DND-41 (cell line): ENCODE measurements at regions not wholly inside any gene's neighbourhood (a gene's known extent, or its start where the extent isn't known, plus 50 kb on each side); places are given as distances from the start of the nearest gene placed in this dataset.

ENCODE experiments used
- ATAC-seq: fragments of 200-7000 bp; cut with Tn5 transposase; 3 replicates; pipeline ENCODE4 v1.9.1; 2021; ENCODE audit warnings: low read depth; ENCODE audit not compliant: insufficient read depth
- DNase-seq: peaks from one replicate; pipeline ENCODE4 v3.0.0-alpha.2; 2020
- H2AFZ ChIP-seq: 2 replicates; pipeline ENCODE4 v1.6.0; 2012; ENCODE audit warnings: low read depth, low read length
- H3K27ac ChIP-seq: 2 replicates; pipeline ENCODE4 v1.5.1; 2012; ENCODE audit warnings: low read length, inconsistent platforms
- H3K27me3 ChIP-seq: fragments of 200-600 bp; sonication (generic); 2 replicates; pipeline ENCODE4 v1.6.0; 2012; ENCODE audit warnings: low read length, mild to moderate bottlenecking, inconsistent platforms; ENCODE audit not compliant: insufficient read depth, poor library complexity
- H3K36me3 ChIP-seq: 2 replicates; pipeline ENCODE4 v1.5.1; 2012; ENCODE audit warnings: low read length, inconsistent platforms; ENCODE audit not compliant: insufficient read depth
- H3K4me1 ChIP-seq: 2 replicates; pipeline ENCODE4 v1.5.1; 2012; ENCODE audit warnings: mild to moderate bottlenecking, low read length; ENCODE audit not compliant: insufficient read depth
- H3K4me2 ChIP-seq: 2 replicates; pipeline ENCODE4 v1.6.0; 2012; ENCODE audit warnings: mild to moderate bottlenecking, moderate library complexity, low read length, inconsistent platforms; ENCODE audit not compliant: insufficient read depth
- H3K4me3 ChIP-seq, 2 experiments: fragments of 200-600 bp in 1 of 2; shearing (Covaris generic) in 1 of 2; 2 replicates each; pipeline ENCODE4 v1.5.1; 2012 to 2016; ENCODE audit warnings: inconsistent platforms in 2 of 2, low read length in 2 of 2, mild to moderate bottlenecking in 2 of 2, low read depth in 1 of 2, moderate library complexity in 1 of 2
- H3K79me2 ChIP-seq: 2 replicates; pipeline ENCODE4 v1.6.0; 2012; ENCODE audit warnings: low read length, inconsistent platforms; ENCODE audit not compliant: insufficient read depth
- H3K9ac ChIP-seq: 2 replicates; pipeline ENCODE4 v1.6.0; 2012; ENCODE audit warnings: low read depth, mild to moderate bottlenecking, inconsistent platforms, low read length, moderate library complexity
- H3K9me3 ChIP-seq: 2 replicates; pipeline ENCODE4 v1.5.1; 2012; ENCODE audit warnings: low read length, moderate library complexity, mild to moderate bottlenecking, inconsistent platforms; ENCODE audit not compliant: insufficient read depth, severe bottlenecking
- H4K20me1 ChIP-seq: 2 replicates; pipeline ENCODE4 v1.6.0; 2012; ENCODE audit warnings: low read length; ENCODE audit not compliant: insufficient read depth
- CTCF ChIP-seq: IDR thresholded peaks from 2 replicates; pipeline ENCODE4 v1.5.1; 2012; ENCODE audit warnings: borderline replicate concordance, low read length, moderate library complexity, mild to moderate bottlenecking; ENCODE audit not compliant: poor library complexity, severe bottlenecking; ENCODE audit errors: extremely low read depth
- EZH2 ChIP-seq: IDR thresholded peaks from 3 replicates; pipeline ENCODE4 v1.6.1; 2012; ENCODE audit warnings: borderline replicate concordance, low read depth, mild to moderate bottlenecking, moderate library complexity, low read length, inconsistent platforms; ENCODE audit not compliant: severe bottlenecking

GRCh38 chr10:131650771-131651673 lies 249.8 kb upstream of the PPP2R2D start:
- Histone ChIP-seq H3K4me2 (no peak overlapping the region), H4K20me1 (no peaks in the 10 kb centered on the region), H3K4me3 (no peak overlapping the region), H3K36me3 (no peaks in the 10 kb centered on the region), H3K4me1 (no peaks in the 10 kb centered on the region), H3K27ac (no peak overlapping the region), H3K27me3 (no peaks in the 10 kb centered on the region), H3K9me3 (no peaks in the 10 kb centered on the region), H3K79me2 (no peaks in the 10 kb centered on the region), H2AFZ (no peak overlapping the region), H3K9ac (no peak overlapping the region)
- no peak for TF ChIP-seq CTCF
- TF ChIP-seq EZH2: no peak
- ATAC-seq: no peak
- no peak for DNase-seq

GRCh38 chr10:131651674-131652437 lies 249.0 kb upstream of the PPP2R2D start:
- H3K4me3 ChIP-seq: no peak overlapping the region
- no peaks in the 10 kb centered on the region for H4K20me1 ChIP-seq
- H3K4me2 ChIP-seq: no peak overlapping the region
- H3K79me2 ChIP-seq: no peaks in the 10 kb centered on the region
- H3K27me3 ChIP-seq: no peaks in the 10 kb centered on the region
- H3K9ac ChIP-seq: no peak overlapping the region
- no peak overlapping the region for H3K27ac ChIP-seq
- H2AFZ ChIP-seq: no peak overlapping the region
- TF ChIP-seq CTCF: no peak
- no peaks in the 10 kb centered on the region for H3K4me1 ChIP-seq
- H3K36me3 ChIP-seq: no peaks in the 10 kb centered on the region
- DNase-seq (no peak), ATAC-seq (no peak)
- H3K9me3 ChIP-seq: no peaks in the 10 kb centered on the region

DNA sequence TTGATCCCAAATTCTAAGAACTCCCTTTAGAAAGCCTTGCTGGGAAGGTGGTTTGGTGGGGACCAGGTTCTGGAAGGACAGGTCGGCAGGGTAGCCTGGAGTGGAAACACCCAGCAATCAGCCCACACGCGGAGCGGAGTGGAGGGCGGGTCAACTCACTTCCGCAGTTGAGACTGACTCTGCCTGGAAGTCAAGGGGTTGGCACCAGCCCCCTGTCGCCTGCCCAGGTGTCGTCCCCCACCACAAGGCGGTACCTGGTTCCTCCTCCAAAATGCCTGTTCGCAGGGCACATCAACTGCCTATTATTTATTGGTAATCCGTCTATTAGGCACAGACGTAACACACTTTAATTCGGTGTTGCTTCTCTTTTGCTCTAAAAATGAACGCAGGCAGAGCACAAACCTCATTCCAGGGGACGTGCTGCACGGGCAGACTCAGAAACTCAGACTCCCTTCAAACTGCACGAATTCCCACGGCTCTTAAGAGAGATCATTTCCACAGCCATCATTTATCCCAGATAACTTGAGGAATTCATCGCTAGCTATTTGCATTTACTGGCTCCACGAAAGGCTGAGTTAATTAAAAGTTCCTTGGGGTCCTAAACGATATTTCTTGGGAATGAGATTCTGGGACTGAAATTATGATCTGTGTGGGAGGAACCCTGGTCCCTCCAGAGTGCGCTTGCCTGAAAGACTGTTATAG lies 248.2 kb upstream of the PPP2R2D start:
- no peaks in the 10 kb centered on the region for H3K36me3 ChIP-seq
- no peak overlapping the region for H3K4me3 ChIP-seq
- TF ChIP-seq EZH2: no peak
- no peak for TF ChIP-seq CTCF
- DNase-seq (no peak), ATAC-seq (no peak)
- no peak overlapping the region for H3K27ac ChIP-seq
- no peak overlapping the region for H3K9ac ChIP-seq
- H3K4me2 ChIP-seq: no peak overlapping the region
- no peaks in the 10 kb centered on the region for H3K4me1 ChIP-seq
- H2AFZ ChIP-seq: no peak overlapping the region
- H3K9me3 ChIP-seq: no peaks in the 10 kb centered on the region
- no peaks in the 10 kb centered on the region for H3K27me3 ChIP-seq
- no peaks in the 10 kb centered on the region for H3K79me2 ChIP-seq
- no peaks in the 10 kb centered on the region for H4K20me1 ChIP-seq
